Mesodermal cell (in vitro differentiated cells): ENCODE measurements at regions not wholly inside any gene's neighbourhood (a gene's known extent, or its start where the extent isn't known, plus 50 kb on each side); places are given as distances from the start of the nearest gene placed in this dataset.

ENCODE experiments used
- H3K27ac ChIP-seq: 2 replicates; pipeline ENCODE4 v1.7.0; 2013; ENCODE audit warnings: mild to moderate bottlenecking, low read depth, low read length, moderate library complexity; ENCODE audit not compliant: severe bottlenecking
- H3K36me3 ChIP-seq: 2 replicates; pipeline ENCODE4 v1.7.1; 2013; ENCODE audit warnings: mild to moderate bottlenecking, low read length, moderate library complexity; ENCODE audit not compliant: control insufficient read depth, insufficient read depth
- H3K4me1 ChIP-seq: one replicate; pipeline ENCODE4 v1.7.1; 2013; ENCODE audit warnings: mild to moderate bottlenecking, low read length; ENCODE audit not compliant: insufficient read depth, control insufficient read depth, poor library complexity, severe bottlenecking
- H3K4me3 ChIP-seq: 2 replicates; pipeline ENCODE4 v1.7.0; 2013; ENCODE audit warnings: low read length, control low read depth, mild to moderate bottlenecking; ENCODE audit not compliant: insufficient read depth, poor library complexity, severe bottlenecking; ENCODE audit errors: extremely low read depth
- H3K9me3 ChIP-seq: 2 replicates; pipeline ENCODE4 v1.7.1; 2013; ENCODE audit warnings: mild to moderate bottlenecking, low read length, moderate library complexity; ENCODE audit not compliant: control insufficient read depth
- WGBS, 2 experiments: methylation state at CpG; one replicate each; pipeline ENCODE4 v1.1.5; 2013; ENCODE audit warnings: missing lambda C conversion rate in 2 of 2; ENCODE audit not compliant: insufficient coverage in 2 of 2; 5-methylcytosine and 5-hydroxymethylcytosine counted together

DNA sequence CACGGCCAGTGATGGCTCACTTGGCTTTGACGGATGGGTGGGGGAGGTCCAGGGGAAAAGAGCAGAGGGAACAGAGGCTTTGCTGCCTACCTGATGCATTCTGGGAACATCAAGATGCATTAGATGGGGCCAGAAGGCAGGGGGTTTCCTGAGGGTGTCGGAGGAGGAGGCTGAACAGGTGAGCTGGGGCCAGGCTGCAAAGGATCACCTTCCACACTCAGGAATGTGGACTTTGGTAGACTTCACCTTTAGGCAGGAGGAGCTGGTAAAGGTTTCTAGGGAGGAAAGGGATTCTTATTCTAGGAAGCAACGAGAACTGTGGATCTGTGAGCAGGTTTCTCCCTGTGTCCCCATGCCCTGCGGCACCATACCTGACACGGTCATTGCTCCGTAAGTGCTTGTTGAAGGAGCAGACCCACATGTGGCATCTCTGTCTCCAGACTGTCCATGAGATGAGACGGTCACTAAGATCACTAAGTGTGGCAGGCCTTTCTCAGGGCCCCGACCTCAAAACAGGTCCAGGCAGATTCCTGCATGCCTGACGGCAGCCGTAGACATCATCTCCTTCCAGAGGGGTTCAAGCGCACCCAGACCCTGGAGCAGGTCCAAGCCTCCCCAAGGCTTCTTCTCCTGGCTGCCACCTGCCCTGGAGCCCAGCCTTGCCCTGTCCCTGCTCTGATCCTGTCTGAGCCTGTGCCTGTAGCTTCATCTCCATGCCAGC, 89.1 kb upstream of the SLC25A33 start:
- 95 to 96% methylated on average over 11 of the region's 12 CpGs for WGBS, 2 experiments
- Histone ChIP-seq H3K4me3 (no peak overlapping the region), H3K27ac (no peak overlapping the region), H3K36me3 (no peaks in the 10 kb centered on the region), H3K9me3 (no peaks in the 10 kb centered on the region), H3K4me1 (peaks cover 31% of the 10 kb centered on the region)

DNA sequence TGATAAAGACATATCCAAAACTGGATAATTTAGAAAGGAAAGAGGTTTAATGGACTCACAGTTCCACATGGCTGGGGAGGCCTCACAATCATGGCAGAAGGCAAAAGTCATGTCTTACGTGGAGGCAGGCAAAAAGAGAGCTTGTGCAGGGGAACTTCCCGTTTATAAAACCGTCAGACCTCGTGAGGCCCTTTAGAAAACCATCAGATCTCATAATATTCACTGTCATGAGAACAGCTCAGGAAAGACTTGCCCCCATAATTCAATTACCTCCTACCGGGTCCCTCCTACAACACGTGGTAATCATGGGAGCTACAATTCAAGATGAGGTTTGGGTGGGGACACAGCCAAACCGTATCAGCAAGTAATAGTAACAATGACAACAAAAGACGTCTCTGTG, 88.2 kb upstream of the SLC25A33 start:
- Histone ChIP-seq H3K9me3 (no peaks in the 10 kb centered on the region), H3K36me3 (no peaks in the 10 kb centered on the region), H3K4me1 (peaks cover 33% of the 10 kb centered on the region), H3K4me3 (no peak overlapping the region), H3K27ac (no peak overlapping the region)
- 84 to 94% methylated on average over 2 to 6 of the region's 8 CpGs for WGBS, 2 experiments

DNA sequence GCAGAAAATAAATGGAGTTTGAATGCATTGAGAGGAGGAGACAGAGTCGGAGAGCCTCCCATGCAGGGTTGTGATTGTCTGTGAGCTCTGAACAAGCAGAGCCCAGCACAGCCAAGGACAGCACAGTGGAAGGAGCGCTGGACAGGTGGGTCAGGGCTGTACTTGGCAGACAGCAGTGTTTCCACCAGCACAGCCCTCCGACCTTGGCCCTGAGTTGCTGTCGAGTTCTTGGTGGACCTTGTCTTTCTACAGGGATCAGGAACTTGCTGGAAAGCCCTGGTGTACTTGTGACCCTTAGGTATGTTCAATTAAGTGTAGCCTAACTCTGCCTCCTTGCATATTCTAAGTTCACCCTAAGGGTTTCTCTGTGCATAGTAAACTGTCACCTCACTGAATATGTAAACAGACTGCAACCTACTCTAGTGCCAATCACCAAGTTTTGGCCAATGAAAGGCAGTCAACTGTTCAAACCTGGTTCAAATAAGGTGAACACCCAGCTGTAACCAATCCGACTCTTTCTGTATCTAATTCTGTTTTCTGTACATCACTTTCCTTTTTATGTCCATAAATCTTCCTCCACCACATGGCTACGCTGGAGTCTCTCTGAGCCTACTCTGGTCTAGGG, 86.6 kb upstream of the SLC25A33 start:
- Histone ChIP-seq H3K27ac (no peak overlapping the region), H3K4me1 (peaks cover 27% of the 10 kb centered on the region), H3K36me3 (no peaks in the 10 kb centered on the region), H3K4me3 (no peak overlapping the region), H3K9me3 (no peaks in the 10 kb centered on the region)
- WGBS, 2 experiments = 91% methylated on average over 5 of the region's 6 CpGs

DNA sequence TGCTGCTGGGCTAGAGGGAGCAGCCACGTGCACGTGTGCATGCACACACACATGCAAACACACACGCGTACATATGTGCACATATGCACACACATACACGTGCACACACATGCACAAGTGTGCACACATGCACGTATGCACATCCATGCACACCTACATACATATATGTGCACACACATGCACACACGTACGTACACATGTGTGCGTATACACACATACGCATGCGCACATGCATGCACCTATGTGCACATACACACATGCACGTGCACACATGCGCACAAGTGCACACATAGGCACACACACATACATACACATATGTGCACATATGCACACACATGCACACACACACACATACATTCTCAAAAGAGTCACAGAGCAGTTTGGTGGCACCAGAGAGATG, 85.9 kb upstream of the SLC25A33 start:
- H3K9me3 ChIP-seq = no peaks in the 10 kb centered on the region
- no peaks in the 10 kb centered on the region for H3K36me3 ChIP-seq
- 92 to 95% methylated on average over 13 of the region's 13 CpGs for WGBS, 2 experiments
- H3K27ac ChIP-seq = no peak overlapping the region
- H3K4me1 ChIP-seq = peaks cover 20% of the 10 kb centered on the region
- H3K4me3 ChIP-seq = no peak overlapping the region

DNA sequence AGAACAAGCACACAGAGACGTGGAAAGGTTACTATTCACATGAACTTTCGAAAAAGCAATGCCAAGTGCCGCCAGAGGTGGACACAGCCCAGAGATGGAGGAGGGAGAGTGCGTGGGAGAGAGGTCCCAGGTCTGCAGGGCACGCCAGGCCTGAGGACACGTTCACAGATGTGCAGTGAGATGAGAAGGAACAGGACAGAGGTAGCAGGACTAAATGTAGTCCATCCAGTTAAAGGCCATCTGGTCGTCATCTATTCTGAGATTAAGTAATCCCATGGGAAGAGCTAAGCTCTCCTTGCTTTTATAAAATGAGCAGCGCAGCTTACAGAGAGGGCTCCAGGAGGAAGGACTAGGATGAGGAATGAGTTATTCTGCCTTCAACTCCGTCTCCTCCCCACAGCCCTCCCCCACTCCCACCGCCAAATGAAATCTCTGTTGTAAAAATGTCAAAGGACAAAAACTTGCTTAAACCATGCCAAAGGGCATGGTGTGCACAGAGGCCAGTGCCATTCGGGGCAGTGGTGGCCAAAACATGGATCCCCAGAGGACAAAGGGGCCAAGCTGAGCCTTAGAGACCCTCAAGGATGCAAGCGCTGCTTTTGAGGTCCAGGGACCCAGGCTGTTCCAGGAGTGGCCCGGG, 85.4 kb upstream of the SLC25A33 start:
- WGBS, 2 experiments = 89 to 92% methylated on average over 9 to 10 of the region's 13 CpGs
- peaks cover 16% of the 10 kb centered on the region for H3K4me1 ChIP-seq
- H3K4me3 ChIP-seq = no peak overlapping the region
- no peak overlapping the region for H3K27ac ChIP-seq
- H3K9me3 ChIP-seq = no peaks in the 10 kb centered on the region
- no peaks in the 10 kb centered on the region for H3K36me3 ChIP-seq

DNA sequence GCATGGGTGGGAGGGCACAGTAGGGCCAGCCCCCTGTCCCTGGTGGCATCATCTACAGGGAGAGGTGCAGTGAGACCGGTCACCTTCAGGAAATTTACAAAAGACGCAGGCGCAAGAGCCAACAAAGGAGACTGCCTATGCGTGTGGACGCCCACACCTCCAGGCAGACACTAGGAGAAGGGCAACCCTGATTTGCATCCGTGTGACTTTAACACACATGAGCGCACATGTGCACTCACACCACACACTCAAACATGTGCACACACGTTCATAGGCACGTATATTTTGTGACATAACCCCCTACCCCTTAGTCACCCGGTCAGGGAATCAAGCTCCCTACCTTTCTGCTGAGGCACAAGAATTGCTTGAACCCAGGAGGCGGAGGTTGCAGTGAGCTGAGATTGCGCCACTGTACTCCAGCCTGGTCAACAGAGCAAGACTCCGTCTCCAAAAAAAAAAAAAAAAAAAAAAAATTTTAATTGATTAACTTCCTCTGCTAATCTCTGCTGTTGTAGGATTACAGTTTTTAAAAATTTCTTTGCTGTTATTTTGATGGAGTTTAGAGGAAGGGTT, 84.7 kb upstream of the SLC25A33 start:
- Histone ChIP-seq H3K4me3 (no peak overlapping the region), H3K9me3 (no peaks in the 10 kb centered on the region), H3K4me1 (peaks cover 11% of the 10 kb centered on the region), H3K27ac (no peak overlapping the region), H3K36me3 (no peaks in the 10 kb centered on the region)
- 93 to 95% methylated on average over 9 to 12 of the region's 13 CpGs for WGBS, 2 experiments

DNA sequence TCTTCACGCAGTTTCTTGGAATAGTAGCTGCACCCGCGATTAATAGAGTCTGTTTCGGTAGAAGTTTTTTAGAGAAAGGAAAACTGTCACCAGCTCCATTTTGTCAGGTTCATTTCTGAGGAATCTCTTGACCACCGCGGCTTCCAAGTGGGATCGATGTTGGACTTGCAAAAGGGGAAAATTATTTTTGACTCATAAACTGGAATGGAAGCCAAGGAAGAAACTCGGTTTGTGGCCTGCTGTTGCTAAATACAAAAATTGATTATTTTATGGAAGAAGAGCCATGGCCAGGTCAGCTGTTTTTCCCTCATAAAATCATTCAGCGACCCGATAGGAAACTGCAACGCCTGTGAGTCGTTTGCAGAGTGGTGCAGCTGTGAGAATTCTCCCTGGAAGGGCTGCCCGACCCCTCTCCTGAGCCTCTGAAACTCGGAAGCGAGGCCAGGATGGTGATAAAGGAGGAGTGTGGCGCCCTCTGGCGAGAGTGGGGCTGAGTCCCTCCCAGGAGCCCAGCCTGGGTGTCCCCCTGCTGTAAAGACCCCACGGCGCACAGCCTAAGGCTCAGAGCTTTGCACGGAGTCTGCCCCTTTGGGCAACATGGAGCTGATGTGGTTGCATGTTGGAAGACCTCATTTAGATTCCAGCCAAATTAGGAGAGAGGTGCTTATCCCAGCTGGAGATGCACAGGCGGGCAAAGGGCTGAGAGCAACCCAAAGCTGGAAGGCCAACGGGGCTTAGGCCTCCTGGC, 83.6 kb upstream of the SLC25A33 start:
- Histone ChIP-seq H3K4me1 (peaks cover 4% of the 10 kb centered on the region), H3K36me3 (no peaks in the 10 kb centered on the region), H3K27ac (no peak overlapping the region), H3K4me3 (no peak overlapping the region), H3K9me3 (no peaks in the 10 kb centered on the region)
- 58 to 59% methylated on average over 19 of the region's 22 CpGs for WGBS, 2 experiments

DNA sequence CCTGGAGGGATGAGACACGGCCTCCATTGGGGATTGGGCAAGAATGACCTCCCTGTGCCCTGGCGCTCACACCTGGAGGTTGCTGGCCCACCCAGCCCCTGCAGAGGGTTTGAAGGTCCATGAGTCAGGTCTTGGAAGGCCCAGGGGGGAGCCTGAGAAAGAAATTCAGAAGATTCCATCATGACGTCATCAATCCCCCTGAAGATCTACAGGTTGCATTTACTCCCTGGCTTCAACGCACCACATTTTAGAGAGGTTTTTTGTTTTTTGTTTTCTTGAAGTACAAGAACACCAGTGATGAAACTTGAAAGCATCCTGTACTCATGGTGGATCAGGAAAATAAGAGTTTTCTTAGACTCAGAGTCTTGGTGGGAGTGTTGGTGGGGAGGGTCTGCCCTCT, 82.4 kb upstream of the SLC25A33 start:
- no peaks in the 10 kb centered on the region for H3K36me3 ChIP-seq
- H3K4me3 ChIP-seq = no peak overlapping the region
- no peaks in the 10 kb centered on the region for H3K9me3 ChIP-seq
- no peak overlapping the region for H3K27ac ChIP-seq
- H3K4me1 ChIP-seq = peaks cover 4% of the 10 kb centered on the region
- WGBS, 2 experiments = 81 to 96% methylated on average over 2 to 3 of the region's 4 CpGs

DNA sequence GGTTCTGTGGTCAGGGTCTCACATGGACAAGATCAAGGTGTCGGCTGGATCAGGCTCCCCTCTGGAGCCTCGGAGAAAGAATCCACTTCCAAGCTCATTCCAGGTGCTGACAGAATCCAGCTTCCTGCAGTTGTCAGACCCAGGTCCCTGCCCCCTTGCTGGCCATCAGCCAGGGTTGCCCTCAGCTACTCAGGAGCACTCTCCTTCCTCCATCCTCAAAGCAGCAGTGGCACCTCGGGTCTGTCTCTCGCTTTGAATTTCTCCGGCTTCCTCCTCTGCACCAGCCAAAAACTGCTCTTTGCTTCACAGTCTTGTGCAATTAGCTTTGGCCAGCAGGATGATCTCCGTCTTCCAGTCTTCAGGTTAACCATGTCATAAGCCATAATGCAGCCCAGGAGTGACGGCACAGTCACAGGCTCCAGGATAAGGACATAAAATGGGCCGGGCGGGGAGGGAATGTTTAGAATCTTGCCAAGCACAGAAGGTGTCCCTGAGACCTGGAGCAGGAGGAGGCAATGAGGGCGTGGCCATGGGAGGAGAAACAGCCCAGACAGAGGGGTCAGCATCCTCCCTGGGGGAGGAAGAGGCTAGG, 79.4 kb upstream of the SLC25A33 start:
- Histone ChIP-seq H3K27ac (no peak overlapping the region), H3K9me3 (no peaks in the 10 kb centered on the region), H3K4me1 (peaks cover 4% of the 10 kb centered on the region), H3K4me3 (no peak overlapping the region), H3K36me3 (no peaks in the 10 kb centered on the region)
- 77 to 88% methylated on average over 8 to 9 of the region's 10 CpGs for WGBS, 2 experiments

DNA sequence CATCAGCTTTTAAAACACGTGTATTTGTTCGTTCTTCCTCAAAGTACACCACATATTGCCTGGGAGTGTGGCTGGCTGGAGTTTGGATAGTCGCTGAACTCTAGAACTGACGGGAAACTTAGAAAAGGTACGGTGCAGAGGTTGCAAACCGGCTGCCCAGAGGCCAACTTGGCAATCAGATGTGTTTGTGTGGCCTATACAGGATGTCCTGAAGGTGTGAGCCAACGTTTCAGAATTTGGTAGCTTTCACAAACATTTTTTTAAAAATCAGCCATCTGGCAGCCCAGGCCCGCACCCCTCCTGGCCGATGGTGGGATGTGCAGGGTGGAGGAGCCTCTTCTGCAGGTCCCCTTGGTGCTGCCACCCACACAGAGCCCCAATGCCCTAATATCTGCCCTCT, 73.6 kb upstream of the SLC25A33 start:
- H3K4me3 ChIP-seq = no peak overlapping the region
- 96 to 98% methylated on average over 5 to 6 of the region's 9 CpGs for WGBS, 2 experiments
- no peaks in the 10 kb centered on the region for H3K4me1 ChIP-seq
- no peak overlapping the region for H3K27ac ChIP-seq
- H3K36me3 ChIP-seq = no peaks in the 10 kb centered on the region
- H3K9me3 ChIP-seq = no peaks in the 10 kb centered on the region
